ENCODE measurements at regions not wholly inside any gene's neighbourhood (a gene's known extent, or its start where the extent isn't known, plus 50 kb on each side); places are given as distances from the start of the nearest gene placed in this dataset.

GRCh38 chr13:24612726-24613125 lies 67.5 kb upstream of the ATP12A start:
- H3K4me3 ChIP-seq (ENCODE audit: low read length in 2 of 2), result no peak overlapping the region
- no peaks in the 10 kb centered on the region for H3K36me3 ChIP-seq (ENCODE audit: insufficient read depth, low read length)
- POLR2A ChIA-PET (ENCODE audit: partially characterized antibody), result no interaction called here
- no peak overlapping the region for H3K4me3 Mint-ChIP-seq
- no peak overlapping the region for H3K27ac Mint-ChIP-seq
- no peaks in the 10 kb centered on the region for H3K9me3 ChIP-seq (ENCODE audit: control insufficient read depth in 1 of 2, low read length in 2 of 2)
- no peaks in the 10 kb centered on the region for H3K9me3 Mint-ChIP-seq
- DNase-seq, result no peak
- no peaks in the 10 kb centered on the region for H3K4me1 ChIP-seq (ENCODE audit: insufficient read depth, low read length)
- no peaks in the 10 kb centered on the region for H3K36me3 Mint-ChIP-seq
- H3K27me3 Mint-ChIP-seq, result no peaks in the 10 kb centered on the region
- peaks cover 10 to 16% (median 12%) of the 10 kb centered on the region in 4 donors for H3K4me1 Mint-ChIP-seq
- no peak overlapping the region for H3K27ac ChIP-seq (ENCODE audit: low read depth, low read length)
- CTCF ChIA-PET (ENCODE audit: partially characterized antibody), result interaction anchor here (0.9 to 1.9 kb wide), 7 partner anchors 14 to 115 kb away, joined by 3 to 8 read pairs (median 5); no protein-coding TSS in a partner anchor
- no peaks in the 10 kb centered on the region for H3K27me3 ChIP-seq (ENCODE audit: insufficient read depth, low read length)
- intact Hi-C loops (cut with micrococcal nuclease), result no loop called here

- ChIA-PET CTCF (ENCODE audit: partially characterized antibody) (interaction anchor here (1.5 to 1.7 kb wide), 2 partner anchors 81 to 114 kb away, joined by 5 to 6 read pairs; no protein-coding TSS in a partner anchor), POLR2A (ENCODE audit: partially characterized antibody) (no interaction called here)
- Mint-ChIP-seq H3K36me3 (no peaks in the 10 kb centered on the region), H3K9me3 (no peaks in the 10 kb centered on the region), H3K4me3 (no peak overlapping the region), H3K27ac (no peak overlapping the region), H3K27me3 (no peaks in the 10 kb centered on the region), H3K4me1 (peaks cover 14 to 20% (median 16%) of the 10 kb centered on the region in 4 donors)
- no peak overlapping the region for H3K27ac ChIP-seq (ENCODE audit: low read depth, low read length)
- intact Hi-C loops (cut with micrococcal nuclease), result no loop called here
- no peak overlapping the region for H3K4me3 ChIP-seq (ENCODE audit: low read length in 2 of 2)
- H3K9me3 ChIP-seq (ENCODE audit: control insufficient read depth in 1 of 2, low read length in 2 of 2), result no peaks in the 10 kb centered on the region
- no peaks in the 10 kb centered on the region for H3K27me3 ChIP-seq (ENCODE audit: insufficient read depth, low read length)
- H3K36me3 ChIP-seq (ENCODE audit: insufficient read depth, low read length), result no peaks in the 10 kb centered on the region
- no peak for DNase-seq
- H3K4me1 ChIP-seq (ENCODE audit: insufficient read depth, low read length), result peaks cover 2% of the 10 kb centered on the region
These were observed 67.1 kb upstream of the ATP12A start for GRCh38 chr13:24613128-24613527.

GRCh38 chr13:24613755-24614154 lies 66.5 kb upstream of the ATP12A start:
- H3K4me1 Mint-ChIP-seq, result peaks cover 20 to 26% (median 23%) of the 10 kb centered on the region in 4 donors
- H3K27ac Mint-ChIP-seq, result peak overlapping the region in 1 of 7 donors; percentile 36
- ChIA-PET POLR2A (ENCODE audit: partially characterized antibody) (no interaction called here), CTCF (ENCODE audit: partially characterized antibody) (interaction anchor here (1.2 kb wide), 1 partner anchor 12 kb away, joined by 3 read pairs; no protein-coding TSS in a partner anchor)
- DNase-seq, result no peak
- H3K4me1 ChIP-seq (ENCODE audit: insufficient read depth, low read length), result peaks cover 8% of the 10 kb centered on the region
- no peak overlapping the region for H3K4me3 Mint-ChIP-seq
- H3K36me3 ChIP-seq (ENCODE audit: insufficient read depth, low read length), result no peaks in the 10 kb centered on the region
- H3K36me3 Mint-ChIP-seq, result no peaks in the 10 kb centered on the region
- H3K27me3 ChIP-seq (ENCODE audit: insufficient read depth, low read length), result no peaks in the 10 kb centered on the region
- H3K9me3 Mint-ChIP-seq, result no peaks in the 10 kb centered on the region
- no peak overlapping the region for H3K27ac ChIP-seq (ENCODE audit: low read depth, low read length)
- intact Hi-C loops (cut with micrococcal nuclease), result no loop called here
- H3K27me3 Mint-ChIP-seq, result no peaks in the 10 kb centered on the region
- no peaks in the 10 kb centered on the region for H3K9me3 ChIP-seq (ENCODE audit: control insufficient read depth in 1 of 2, low read length in 2 of 2)
- H3K4me3 ChIP-seq (ENCODE audit: low read length in 2 of 2), result no peak overlapping the region

GRCh38 chr13:24614306-24615080 lies 65.7 kb upstream of the ATP12A start:
- H3K36me3 Mint-ChIP-seq, result no peaks in the 10 kb centered on the region
- no peak overlapping the region for H3K4me3 Mint-ChIP-seq
- Histone ChIP-seq H3K4me1 (ENCODE audit: insufficient read depth, low read length) (peaks cover 16% of the 10 kb centered on the region), H3K4me3 (ENCODE audit: low read length in 2 of 2) (no peak overlapping the region), H3K9me3 (ENCODE audit: control insufficient read depth in 1 of 2, low read length in 2 of 2) (no peaks in the 10 kb centered on the region), H3K27me3 (ENCODE audit: insufficient read depth, low read length) (no peaks in the 10 kb centered on the region), H3K36me3 (ENCODE audit: insufficient read depth, low read length) (no peaks in the 10 kb centered on the region), H3K27ac (ENCODE audit: low read depth, low read length) (no peak overlapping the region)
- POLR2A ChIA-PET (ENCODE audit: partially characterized antibody), result no interaction called here
- intact Hi-C loops (cut with micrococcal nuclease), result loop anchor here (5.0 kb wide), 1 partner anchor 102 kb away; the partner anchor contains the start of gene PARP4
- H3K27ac Mint-ChIP-seq, result peak overlapping the region in 2 of 7 donors; percentile 37 to 55
- H3K27me3 Mint-ChIP-seq, result no peaks in the 10 kb centered on the region
- DNase-seq, result no peak
- CTCF ChIA-PET (ENCODE audit: partially characterized antibody), result interaction anchor here (0.8 to 1.2 kb wide), 2 partner anchors 10 to 12 kb away, joined by 3 read pairs; no protein-coding TSS in a partner anchor
- H3K4me1 Mint-ChIP-seq, result peaks cover 24 to 34% (median 29%) of the 10 kb centered on the region in 4 donors
- no peaks in the 10 kb centered on the region for H3K9me3 Mint-ChIP-seq

GRCh38 chr13:24615114-24615513 lies 65.1 kb upstream of the ATP12A start:
- ChIA-PET CTCF (ENCODE audit: partially characterized antibody) (interaction anchor here (0.8 to 1.2 kb wide), 2 partner anchors 10 to 11 kb away, joined by 3 read pairs; no protein-coding TSS in a partner anchor), POLR2A (ENCODE audit: partially characterized antibody) (no interaction called here)
- H3K36me3 Mint-ChIP-seq, result no peaks in the 10 kb centered on the region
- no peak for DNase-seq
- intact Hi-C loops (cut with micrococcal nuclease), result loop anchor here (5.0 kb wide), 1 partner anchor 103 kb away; the partner anchor contains the start of gene PARP4
- H3K27ac Mint-ChIP-seq, result peak overlapping the region in 4 of 7 donors; percentile 2 to 55 (median 52)
- H3K36me3 ChIP-seq (ENCODE audit: insufficient read depth, low read length), result no peaks in the 10 kb centered on the region
- no peaks in the 10 kb centered on the region for H3K27me3 ChIP-seq (ENCODE audit: insufficient read depth, low read length)
- peaks cover 25 to 40% (median 32%) of the 10 kb centered on the region in 4 donors for H3K4me1 Mint-ChIP-seq
- H3K4me3 Mint-ChIP-seq, result no peak overlapping the region
- H3K9me3 ChIP-seq (ENCODE audit: control insufficient read depth in 1 of 2, low read length in 2 of 2), result no peaks in the 10 kb centered on the region
- H3K27ac ChIP-seq (ENCODE audit: low read depth, low read length), result no peak overlapping the region
- H3K4me3 ChIP-seq (ENCODE audit: low read length in 2 of 2), result no peak overlapping the region
- H3K4me1 ChIP-seq (ENCODE audit: insufficient read depth, low read length), result peaks cover 21% of the 10 kb centered on the region
- H3K27me3 Mint-ChIP-seq, result no peaks in the 10 kb centered on the region
- no peaks in the 10 kb centered on the region for H3K9me3 Mint-ChIP-seq

- no peak for DNase-seq
- ChIA-PET CTCF (ENCODE audit: partially characterized antibody) (interaction anchor here (0.6 to 1.3 kb wide), 3 partner anchors 9 to 32 kb away, joined by 3 to 4 read pairs (median 3); no protein-coding TSS in a partner anchor), POLR2A (ENCODE audit: partially characterized antibody) (interaction anchor here (1.2 to 1.3 kb wide), 2 partner anchors 9 to 10 kb away, joined by 3 to 4 read pairs; no protein-coding TSS in a partner anchor)
- no peaks in the 10 kb centered on the region for H3K36me3 Mint-ChIP-seq
- H3K4me3 Mint-ChIP-seq, result no peak overlapping the region
- H3K36me3 ChIP-seq (ENCODE audit: insufficient read depth, low read length), result no peaks in the 10 kb centered on the region
- H3K9me3 ChIP-seq (ENCODE audit: control insufficient read depth in 1 of 2, low read length in 2 of 2), result no peaks in the 10 kb centered on the region
- H3K4me3 ChIP-seq (ENCODE audit: low read length in 2 of 2), result no peak overlapping the region
- H3K27ac Mint-ChIP-seq, result peak overlapping the region in 3 of 7 donors; percentile 43 to 76 (median 66)
- peaks cover 21% of the 10 kb centered on the region for H3K4me1 ChIP-seq (ENCODE audit: insufficient read depth, low read length)
- no peaks in the 10 kb centered on the region for H3K9me3 Mint-ChIP-seq
- intact Hi-C loops (cut with micrococcal nuclease), result loop anchor here (5.0 kb wide), 1 partner anchor 104 kb away; the partner anchor contains the start of gene PARP4
- no peaks in the 10 kb centered on the region for H3K27me3 Mint-ChIP-seq
- H3K27me3 ChIP-seq (ENCODE audit: insufficient read depth, low read length), result no peaks in the 10 kb centered on the region
- peaks cover 20 to 45% (median 33%) of the 10 kb centered on the region in 4 donors for H3K4me1 Mint-ChIP-seq
- no peak overlapping the region for H3K27ac ChIP-seq (ENCODE audit: low read depth, low read length)
These were observed 64.2 kb upstream of the ATP12A start for GRCh38 chr13:24615911-24616472.

- H3K27ac Mint-ChIP-seq, result peak overlapping the region in 3 of 7 donors; percentile 32 to 76 (median 66)
These were observed 63.7 kb upstream of the ATP12A start for GRCh38 chr13:24616514-24616913.

More at GRCh38 chr13:24616514-24616913, 63.7 kb upstream of the ATP12A start:
- Histone ChIP-seq H3K4me3 (ENCODE audit: low read length in 2 of 2) (no peak overlapping the region), H3K4me1 (ENCODE audit: insufficient read depth, low read length) (peaks cover 21% of the 10 kb centered on the region), H3K27ac (ENCODE audit: low read depth, low read length) (no peak overlapping the region), H3K27me3 (ENCODE audit: insufficient read depth, low read length) (no peaks in the 10 kb centered on the region), H3K36me3 (ENCODE audit: insufficient read depth, low read length) (no peaks in the 10 kb centered on the region), H3K9me3 (ENCODE audit: control insufficient read depth in 1 of 2, low read length in 2 of 2) (no peaks in the 10 kb centered on the region)
- Mint-ChIP-seq H3K27me3 (no peaks in the 10 kb centered on the region), H3K4me1 (peaks cover 20 to 45% (median 31%) of the 10 kb centered on the region in 4 donors), H3K9me3 (no peaks in the 10 kb centered on the region), H3K36me3 (no peaks in the 10 kb centered on the region), H3K4me3 (no peak overlapping the region)
- ChIA-PET CTCF (ENCODE audit: partially characterized antibody) (interaction anchor here (0.6 to 1.3 kb wide), 3 partner anchors 10 to 33 kb away, joined by 3 to 4 read pairs (median 3); no protein-coding TSS in a partner anchor), POLR2A (ENCODE audit: partially characterized antibody) (interaction anchor here (1.2 to 1.3 kb wide), 2 partner anchors 8 to 9 kb away, joined by 3 to 4 read pairs; no protein-coding TSS in a partner anchor)
- intact Hi-C loops (cut with micrococcal nuclease), result loop anchor here (5.0 kb wide), 1 partner anchor 104 kb away; the partner anchor contains the start of gene PARP4
- DNase-seq, result no peak
